K562 (cell line): ENCODE measurements at regions not wholly inside any gene's neighbourhood (a gene's known extent, or its start where the extent isn't known, plus 50 kb on each side); places are given as distances from the start of the nearest gene placed in this dataset.

Experiments used
- ATAC-seq: fragments of 200-7000 bp; cut with Tn5 transposase; 3 replicates; pipeline ENCODE4 v1.9.1; 2020; ENCODE audit warnings: moderate library complexity
- BruUV-seq: library from RNA; stranded (reverse); fragments of 400-500 nt; replicated peaks from 2 replicates; lab custom pipeline; 2021; lab: Mats Ljungman, UMichigan
- CTCF ChIA-PET: fragments of 300-600 bp; formaldehyde crosslinking; extraction: SDS; loops from one replicate; lab custom pipeline; 2021; ENCODE audit warnings: low intra/inter-chr PET ratio; lab: Yijun Ruan, JAX
- POLR2A ChIA-PET: fragments of 300-600, 350-650 bp; sonication (Branson Sonifier 250); formaldehyde crosslinking; extraction: SDS; loops from one replicate; lab custom pipeline; 2021; ENCODE audit warnings: antibody characterized with exemption, inconsistent platforms; lab: Yijun Ruan, JAX
- DNase-seq, 4 experiments: peaks; one replicate each; pipeline versions ENCODE4 v3.0.0 to v3.0.0-alpha.2; 2011 to 2018; ENCODE audit warnings: low spot score in 3 of 4, mixed read lengths in 3 of 4; ENCODE audit errors: extremely low read depth in 1 of 4
- FAIRE-seq: peaks from 2 replicates; lab custom pipeline; 2011; peaks lifted over from hg19 to GRCh38; lab: Jason Lieb, UNC
- H2AFZ ChIP-seq: 2 replicates; pipeline ENCODE4 v1.6.0; 2011; ENCODE audit warnings: low read depth, low read length, control low read depth, inconsistent platforms
- H3K27ac ChIP-seq: fragments of 200-600 bp; 3 replicates; pipeline ENCODE4 v1.8.0; 2011; ENCODE audit warnings: low read depth, mild to moderate bottlenecking, control low read depth, inconsistent platforms, low read length, moderate library complexity, mixed read lengths; ENCODE audit errors: extremely low read depth
- H3K27me3 ChIP-seq, 2 experiments: fragments of 300-600 bp in 1 of 2; 2 replicates in 1 of 2; 3 replicates in 1 of 2; pipeline versions ENCODE4 v1.6.0 to v1.8.0; 2011; ENCODE audit warnings: inconsistent platforms in 2 of 2, low read length in 2 of 2, mild to moderate bottlenecking in 1 of 2, mixed read lengths in 1 of 2, moderate library complexity in 1 of 2; ENCODE audit not compliant: control insufficient read depth in 2 of 2, insufficient read depth in 2 of 2
- H3K36me3 ChIP-seq: fragments of 300-600 bp; 3 replicates; pipeline ENCODE4 v1.8.0; 2011; ENCODE audit warnings: mild to moderate bottlenecking, low read length, inconsistent platforms; ENCODE audit not compliant: control insufficient read depth, insufficient read depth
- H3K4me1 ChIP-seq, 2 experiments: fragments of 200-600 bp in 1 of 2; replicated peaks in 1 of 2; 2 replicates in 1 of 2; 3 replicates in 1 of 2; pipeline versions ENCODE4 v1.5.1 to v1.8.0; 2011; ENCODE audit warnings: inconsistent platforms in 2 of 2, low read length in 2 of 2, mild to moderate bottlenecking in 1 of 2, mixed read lengths in 1 of 2, moderate library complexity in 1 of 2; ENCODE audit not compliant: control insufficient read depth in 2 of 2, insufficient read depth in 2 of 2
- H3K4me2 ChIP-seq: 2 replicates; pipeline ENCODE4 v1.6.1; 2011; ENCODE audit warnings: low read length, control low read depth, inconsistent platforms, mixed read lengths; ENCODE audit not compliant: insufficient read depth
- H3K4me3 ChIP-seq: fragments of 200-600 bp; sonication (generic), shearing (Covaris generic); 2 replicates; pipeline ENCODE4 v1.5.1; 2016; ENCODE audit warnings: control low read depth, inconsistent platforms
- H3K79me2 ChIP-seq: fragments of 200-600 bp; 3 replicates; pipeline ENCODE4 v1.8.0; 2011; ENCODE audit warnings: low read length, inconsistent platforms; ENCODE audit not compliant: control insufficient read depth, insufficient read depth
- H3K9ac ChIP-seq, 2 experiments: 2 replicates each; pipeline versions ENCODE4 v1.6.0 to v1.6.1; 2011; ENCODE audit warnings: low read depth in 2 of 2, low read length in 2 of 2, control low read depth in 1 of 2, inconsistent platforms in 1 of 2, mild to moderate bottlenecking in 1 of 2, mixed read lengths in 1 of 2; ENCODE audit not compliant: insufficient read depth in 1 of 2
- H3K9me1 ChIP-seq: one replicate; pipeline ENCODE4 v1.6.0; 2011; ENCODE audit warnings: inconsistent platforms, mild to moderate bottlenecking, low read length, moderate library complexity; ENCODE audit not compliant: control insufficient read depth, insufficient read depth
- H3K9me3 ChIP-seq: replicated peaks from 2 replicates; pipeline ENCODE4 v1.5.1; 2011; ENCODE audit warnings: low read depth, low read length, inconsistent platforms; ENCODE audit not compliant: control insufficient read depth, insufficient read depth
- H4K20me1 ChIP-seq: replicated peaks from 2 replicates; pipeline ENCODE4 v1.6.1; 2011; ENCODE audit warnings: low read length, inconsistent platforms, mixed read lengths; ENCODE audit not compliant: control insufficient read depth, insufficient read depth
- CBFB ChIP-seq: sonication (generic); formaldehyde crosslinking; IDR thresholded peaks from 2 replicates; pipeline ENCODE4 v1.4.0; 2020; ENCODE audit warnings: mild to moderate bottlenecking, missing genetic modification reagents
- CC2D1A ChIP-seq: fragments of 450-650 bp; IDR thresholded peaks from 2 replicates; pipeline ENCODE4 v1.6.1; 2017; ENCODE audit warnings: mild to moderate bottlenecking
- ELF1 ChIP-seq: fragments of 200-800 bp; sonication (Bioruptor generic); IDR thresholded peaks from 2 replicates; pipeline ENCODE4 v1.6.1; 2016; ENCODE audit warnings: missing genetic modification characterization, missing compliant biosample characterization
- ELF4 ChIP-seq: fragments of 450-650 bp; formaldehyde crosslinking; IDR thresholded peaks from 2 replicates; pipeline ENCODE4 v1.4.0; 2022; ENCODE audit warnings: missing genetic modification characterization
- HEY1 ChIP-seq: fragments of 250-450 bp; sonication (Bioruptor Pico); IDR thresholded peaks from 2 replicates; pipeline ENCODE4 v1.5.0; 2020; ENCODE audit warnings: mild to moderate bottlenecking, moderate library complexity, borderline replicate concordance
- MTA3 ChIP-seq: fragments of 450-650 bp; formaldehyde crosslinking; IDR thresholded peaks from 2 replicates; pipeline ENCODE4 v1.6.1; 2017; ENCODE audit warnings: mild to moderate bottlenecking, borderline replicate concordance
- POLR2H ChIP-seq: IDR thresholded peaks from 2 replicates; pipeline ENCODE4 v1.6.1; 2016; ENCODE audit warnings: missing genetic modification characterization, low read depth, mild to moderate bottlenecking, control low read depth, missing compliant biosample characterization, moderate library complexity
- PYGO2 ChIP-seq: fragments of 450-650 bp; IDR thresholded peaks from 2 replicates; pipeline ENCODE4 v1.6.1; 2016; ENCODE audit warnings: mild to moderate bottlenecking, missing genetic modification characterization, moderate library complexity, missing compliant biosample characterization
- RCOR1 ChIP-seq, 2 experiments: IDR thresholded peaks; 2 replicates each; pipeline ENCODE4 v1.6.1; 2012; ENCODE audit warnings: low read depth in 2 of 2, low read length in 2 of 2, borderline replicate concordance in 1 of 2, improper control_type of control experiment in 1 of 2
- RHOXF2B ChIP-seq: fragments of 250-450 bp; sonication (Bioruptor Pico); conservative IDR thresholded peaks from 2 replicates; pipeline ENCODE4 v1.5.1; 2021
- SLC30A9 ChIP-seq: fragments of 250-450 bp; sonication (Bioruptor Pico); IDR thresholded peaks from 2 replicates; pipeline ENCODE4 v1.8.0; 2022; ENCODE audit warnings: mild to moderate bottlenecking, moderate library complexity
- ZNF12 ChIP-seq: sonication (generic); formaldehyde crosslinking; IDR thresholded peaks from 2 replicates; pipeline ENCODE4 v1.4.0; 2020; ENCODE audit warnings: mild to moderate bottlenecking, missing genetic modification reagents
- ZNF134 ChIP-seq: fragments of 250-450 bp; sonication (Bioruptor Pico); conservative IDR thresholded peaks from 2 replicates; pipeline ENCODE4 v1.4.0; 2020
- ZNF707 ChIP-seq: fragments of 250-450 bp; sonication (Bioruptor Pico); conservative IDR thresholded peaks from 2 replicates; pipeline ENCODE4 v1.8.0; 2022; ENCODE audit warnings: inconsistent platforms, mild to moderate bottlenecking, moderate library complexity
- WGBS: fragments of 100-300 bp; shearing (Covaris generic); methylation state at CpG from one replicate; pipeline ENCODE4 v1.1.6; 2016; ENCODE audit warnings: low coverage, mixed read lengths; ENCODE audit not compliant: insufficient coverage; ENCODE audit errors: missing lambda C conversion rate; 5-methylcytosine and 5-hydroxymethylcytosine counted together
- in situ Hi-C: fragments of 300-500 bp; cut with MboI; formaldehyde crosslinking; loops from 4 replicates; pipeline ENCODE4 v1.15.0; 2018; ENCODE audit warnings: inconsistent platforms, mixed read lengths
- intact Hi-C: fragments of 100-400 bp; cut with micrococcal nuclease; formaldehyde crosslinking; loops from 2 replicates; pipeline ENCODE4 v1.14.2; 2022
- TF ChIP-seq, protein P1 (sequence below): fragments of 450-650 bp; formaldehyde crosslinking; IDR thresholded peaks from 2 replicates; pipeline ENCODE4 v1.4.0; 2022; ENCODE audit warnings: missing genetic modification characterization
- TF ChIP-seq, protein P2 (sequence below): sonication (generic); formaldehyde crosslinking; IDR thresholded peaks from 2 replicates; pipeline ENCODE4 v1.8.1; 2022; ENCODE audit warnings: missing genetic modification reagents

DNA sequence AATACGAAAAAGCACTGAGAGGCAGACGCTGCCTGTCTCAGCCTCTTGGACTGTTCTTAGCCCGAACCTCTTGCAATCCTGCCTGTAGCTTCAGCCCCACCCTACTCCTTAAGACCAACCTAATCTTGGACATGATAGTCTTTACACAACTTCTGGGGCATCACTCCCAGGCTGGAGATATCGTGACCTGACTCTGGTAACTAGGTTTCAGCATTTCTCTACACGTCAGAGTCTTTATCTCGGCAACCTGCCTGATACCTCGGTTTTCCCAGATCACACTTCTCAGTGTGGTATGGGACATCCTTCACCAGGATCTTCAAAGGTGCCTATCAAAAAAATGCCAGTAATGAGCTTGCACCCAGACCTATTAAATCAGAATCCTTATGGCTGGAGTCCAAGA is 590.2 kb upstream of the KCNMB2 start:
- Histone ChIP-seq H3K9me1 (no peaks in the 10 kb centered on the region), H3K4me2 (no peak overlapping the region), H3K36me3 (no peaks in the 10 kb centered on the region), H4K20me1 (no peaks in the 10 kb centered on the region), H3K9ac (no peak overlapping the region), H3K9me3 (no peaks in the 10 kb centered on the region), H2AFZ (no peak overlapping the region), H3K27me3 (no peaks in the 10 kb centered on the region)
- no TSS peak for BruUV-seq
- ATAC-seq, result no peak
- no peak for DNase-seq
- CTCF ChIA-PET, result no interaction called here
- in situ Hi-C loops, result no loop called here
- no peak for TF ChIP-seq CBFB
- TF ChIP-seq SLC30A9, result no peak
- TF ChIP-seq RHOXF2B (CRISPR knock-in tag), result no peak
- TF ChIP-seq ZNF134 (CRISPR knock-in tag), result no peak
- no peak for TF ChIP-seq HEY1 (CRISPR knock-in tag)
- no peak for TF ChIP-seq ZNF12 (CRISPR knock-in tag)
- TF ChIP-seq, all 486 proteins: peak for 0
- FAIRE-seq, result peak; percentile 46
- intact Hi-C loops, result no loop called here
- H3K4me1 ChIP-seq, result no peaks in the 10 kb centered on the region
- no peaks in the 10 kb centered on the region for H3K79me2 ChIP-seq
- no peak overlapping the region for H3K4me3 ChIP-seq
- H3K27ac ChIP-seq, result no peak overlapping the region
- POLR2A ChIA-PET, result interaction anchor here (1.0 kb wide), 1 partner anchor 13 kb away, joined by 3 read pairs; no protein-coding TSS in a partner anchor
- 2% methylated on average over 7 of the region's 7 CpGs for WGBS

DNA sequence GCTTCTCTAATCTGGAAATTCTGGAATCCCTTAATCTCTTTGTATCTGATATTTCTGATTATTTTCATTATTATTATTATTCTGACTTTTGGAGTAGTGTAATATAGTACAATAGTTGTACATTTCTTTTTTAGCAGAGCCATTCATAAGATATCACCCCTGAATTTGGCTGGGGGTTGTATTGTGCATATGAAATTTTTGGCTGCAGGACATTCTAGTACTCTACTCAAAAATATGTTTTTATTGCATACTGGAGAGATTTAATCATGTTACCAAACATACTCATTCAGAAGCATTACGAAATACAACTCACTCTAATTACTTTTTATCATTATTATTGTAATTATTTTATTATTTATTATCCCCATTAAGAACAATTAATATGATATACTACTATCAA is 589.7 kb upstream of the KCNMB2 start:
- DNase-seq (no peak), ATAC-seq (no peak), FAIRE-seq (no peak)
- Histone ChIP-seq H3K36me3 (no peaks in the 10 kb centered on the region), H3K79me2 (no peaks in the 10 kb centered on the region), H3K4me1 (no peaks in the 10 kb centered on the region), H3K9ac (no peak overlapping the region), H3K9me1 (no peaks in the 10 kb centered on the region), H3K4me2 (no peak overlapping the region), H2AFZ (no peak overlapping the region), H3K27me3 (no peaks in the 10 kb centered on the region), H3K4me3 (no peak overlapping the region), H3K9me3 (no peaks in the 10 kb centered on the region), H3K27ac (no peak overlapping the region), H4K20me1 (no peaks in the 10 kb centered on the region)
- in situ Hi-C loops, result no loop called here
- ChIA-PET POLR2A (no interaction called here), CTCF (no interaction called here)
- WGBS, result 7% methylated on average over 1 of the region's 1 CpG
- BruUV-seq, result no TSS peak
- TF ChIP-seq ELF1 (no peak), PYGO2 (tag) (no peak), POLR2H (no peak), CC2D1A (no peak), ELF4 (no peak), ZNF707 (CRISPR knock-in tag) (no peak), RCOR1 (IDR thresholded peaks at IDR 0.05; ENCODE audit: borderline replicate concordance in 1 of 2, low read depth in 2 of 2, low read length in 2 of 2) (no peak), MTA3 (no peak)
- TF ChIP-seq, protein P1, sequence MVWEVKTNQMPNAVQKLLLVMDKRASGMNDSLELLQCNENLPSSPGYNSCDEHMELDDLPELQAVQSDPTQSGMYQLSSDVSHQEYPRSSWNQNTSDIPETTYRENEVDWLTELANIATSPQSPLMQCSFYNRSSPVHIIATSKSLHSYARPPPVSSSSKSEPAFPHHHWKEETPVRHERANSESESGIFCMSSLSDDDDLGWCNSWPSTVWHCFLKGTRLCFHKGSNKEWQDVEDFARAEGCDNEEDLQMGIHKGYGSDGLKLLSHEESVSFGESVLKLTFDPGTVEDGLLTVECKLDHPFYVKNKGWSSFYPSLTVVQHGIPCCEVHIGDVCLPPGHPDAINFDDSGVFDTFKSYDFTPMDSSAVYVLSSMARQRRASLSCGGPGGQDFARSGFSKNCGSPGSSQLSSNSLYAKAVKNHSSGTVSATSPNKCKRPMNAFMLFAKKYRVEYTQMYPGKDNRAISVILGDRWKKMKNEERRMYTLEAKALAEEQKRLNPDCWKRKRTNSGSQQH, result no peak
- TF ChIP-seq, protein P2, sequence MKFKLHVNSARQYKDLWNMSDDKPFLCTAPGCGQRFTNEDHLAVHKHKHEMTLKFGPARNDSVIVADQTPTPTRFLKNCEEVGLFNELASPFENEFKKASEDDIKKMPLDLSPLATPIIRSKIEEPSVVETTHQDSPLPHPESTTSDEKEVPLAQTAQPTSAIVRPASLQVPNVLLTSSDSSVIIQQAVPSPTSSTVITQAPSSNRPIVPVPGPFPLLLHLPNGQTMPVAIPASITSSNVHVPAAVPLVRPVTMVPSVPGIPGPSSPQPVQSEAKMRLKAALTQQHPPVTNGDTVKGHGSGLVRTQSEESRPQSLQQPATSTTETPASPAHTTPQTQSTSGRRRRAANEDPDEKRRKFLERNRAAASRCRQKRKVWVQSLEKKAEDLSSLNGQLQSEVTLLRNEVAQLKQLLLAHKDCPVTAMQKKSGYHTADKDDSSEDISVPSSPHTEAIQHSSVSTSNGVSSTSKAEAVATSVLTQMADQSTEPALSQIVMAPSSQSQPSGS (CRISPR knock-in tag), result no peak
- intact Hi-C loops, result no loop called here
